Testis (tissue), 2 donors: ENCODE measurements at regions not wholly inside any gene's neighbourhood (a gene's known extent, or its start where the extent isn't known, plus 50 kb on each side); places are given as distances from the start of the nearest gene placed in this dataset.

Source experiments
- POLR2A ChIP-seq: fragments of 450-650 bp; IDR thresholded peaks from one replicate; pipeline ENCODE4 v1.6.1; 2017; ENCODE audit warnings: antibody characterized with exemption, mild to moderate bottlenecking, moderate library complexity
- TF ChIP-seq, protein P1 (sequence below), 3 experiments: fragments of 450-650 bp in 2 of 3; fragments of 200-600 bp in 1 of 3; sonication (generic) in 1 of 3; IDR thresholded peaks; one replicate each; pipeline ENCODE4 v1.5.1; 2016 to 2019; ENCODE audit warnings: antibody characterized with exemption in 3 of 3, mild to moderate bottlenecking in 2 of 3, moderate library complexity in 1 of 3

DNA sequence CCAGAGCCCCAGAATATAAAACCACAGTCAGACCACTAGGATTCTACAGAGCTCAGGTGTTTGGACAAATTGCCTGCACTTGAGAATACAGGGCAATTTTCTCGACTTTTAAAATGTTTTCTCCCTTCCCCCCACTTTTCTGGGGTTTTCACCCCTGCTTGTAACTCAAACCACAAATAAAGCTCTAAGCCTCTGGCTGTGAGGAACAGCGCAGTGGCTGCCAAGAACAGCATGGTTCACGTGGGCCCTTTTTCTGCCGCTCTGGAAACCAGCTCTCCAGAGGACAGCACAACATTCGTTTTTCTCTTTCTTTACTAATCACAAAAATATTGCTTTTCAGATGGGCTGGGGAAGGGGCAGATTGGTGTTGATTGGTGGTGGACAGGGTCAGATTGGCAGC lies 102.2 kb upstream of the JUN start:
- TF ChIP-seq, protein P1, sequence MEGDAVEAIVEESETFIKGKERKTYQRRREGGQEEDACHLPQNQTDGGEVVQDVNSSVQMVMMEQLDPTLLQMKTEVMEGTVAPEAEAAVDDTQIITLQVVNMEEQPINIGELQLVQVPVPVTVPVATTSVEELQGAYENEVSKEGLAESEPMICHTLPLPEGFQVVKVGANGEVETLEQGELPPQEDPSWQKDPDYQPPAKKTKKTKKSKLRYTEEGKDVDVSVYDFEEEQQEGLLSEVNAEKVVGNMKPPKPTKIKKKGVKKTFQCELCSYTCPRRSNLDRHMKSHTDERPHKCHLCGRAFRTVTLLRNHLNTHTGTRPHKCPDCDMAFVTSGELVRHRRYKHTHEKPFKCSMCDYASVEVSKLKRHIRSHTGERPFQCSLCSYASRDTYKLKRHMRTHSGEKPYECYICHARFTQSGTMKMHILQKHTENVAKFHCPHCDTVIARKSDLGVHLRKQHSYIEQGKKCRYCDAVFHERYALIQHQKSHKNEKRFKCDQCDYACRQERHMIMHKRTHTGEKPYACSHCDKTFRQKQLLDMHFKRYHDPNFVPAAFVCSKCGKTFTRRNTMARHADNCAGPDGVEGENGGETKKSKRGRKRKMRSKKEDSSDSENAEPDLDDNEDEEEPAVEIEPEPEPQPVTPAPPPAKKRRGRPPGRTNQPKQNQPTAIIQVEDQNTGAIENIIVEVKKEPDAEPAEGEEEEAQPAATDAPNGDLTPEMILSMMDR (IDR thresholded peaks at IDR 0.05): no peak
- TF ChIP-seq POLR2A: no peak
